ENCODE measurements at regions not wholly inside any gene's neighbourhood (a gene's known extent, or its start where the extent isn't known, plus 50 kb on each side); places are given as distances from the start of the nearest gene placed in this dataset.

DNA sequence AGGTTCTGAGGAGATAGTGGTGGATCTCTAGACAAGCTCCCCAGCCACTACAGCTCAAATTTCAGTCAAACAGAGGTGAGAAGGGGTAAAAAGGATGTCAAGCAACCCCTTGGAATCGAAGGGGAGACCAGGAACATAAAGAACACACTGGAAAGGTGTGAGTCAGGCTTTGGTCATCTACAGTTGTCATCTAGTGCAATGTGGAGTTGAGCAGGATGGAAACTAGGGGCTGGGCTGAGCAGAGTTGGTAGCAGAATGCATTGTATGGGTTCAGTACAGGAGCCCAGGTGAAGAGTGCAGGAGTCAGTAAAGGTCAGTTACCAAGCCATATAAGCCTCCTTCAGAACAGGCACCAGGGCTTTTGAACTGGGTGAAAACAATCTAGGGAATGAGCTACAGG is 52.7 kb upstream of the VAV3 start:
- Mint-ChIP-seq H3K27me3 (no peaks in the 10 kb centered on the region), H3K36me3 (ENCODE audit: low read depth) (no peaks in the 10 kb centered on the region), H3K9me3 (no peaks in the 10 kb centered on the region), H3K4me1 (no peaks in the 10 kb centered on the region), H3K4me3 (no peak overlapping the region), H3K27ac (no peak overlapping the region)
- DNase-seq = no peak
- ChIA-PET CTCF (no interaction called here), POLR2A (no interaction called here)

DNA sequence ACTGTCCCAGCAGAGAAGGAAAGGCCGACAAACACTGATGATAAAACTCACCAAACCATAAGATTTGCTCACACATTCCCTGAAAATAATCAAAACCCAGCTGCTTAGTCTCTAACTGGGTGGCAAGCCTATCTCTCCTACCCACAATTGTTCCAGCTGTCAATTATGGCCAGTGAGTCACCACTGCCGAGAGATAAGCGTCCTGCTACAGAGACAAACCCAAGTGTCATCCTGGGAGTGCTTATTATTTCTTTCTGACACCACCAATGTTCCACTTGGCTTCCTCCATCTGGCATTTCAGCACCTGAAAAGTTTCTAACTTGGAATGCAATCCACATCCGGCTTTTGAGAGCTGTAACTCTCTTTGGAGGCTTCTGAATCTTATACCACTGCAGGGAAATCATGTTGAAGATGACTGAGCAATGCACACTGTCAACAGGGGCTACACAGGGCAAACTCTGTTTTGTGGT is 51.5 kb upstream of the VAV3 start:
- no peak for DNase-seq
- Mint-ChIP-seq H3K4me1 (no peaks in the 10 kb centered on the region), H3K27me3 (no peaks in the 10 kb centered on the region), H3K9me3 (no peaks in the 10 kb centered on the region), H3K4me3 (no peak overlapping the region), H3K27ac (no peak overlapping the region), H3K36me3 (ENCODE audit: low read depth) (no peaks in the 10 kb centered on the region)
- CTCF ChIA-PET = no interaction called here
- POLR2A ChIA-PET = no interaction called here
